Keratinocyte (primary cell): ENCODE measurements at regions not wholly inside any gene's neighbourhood (a gene's known extent, or its start where the extent isn't known, plus 50 kb on each side); places are given as distances from the start of the nearest gene placed in this dataset.

Source experiments
- DNase-seq: peaks from one replicate; pipeline ENCODE4 v3.0.0-alpha.2; 2011; ENCODE audit warnings: low read depth, missing footprints, low spot score
- FAIRE-seq: peaks from 2 replicates; lab custom pipeline; 2011; peaks lifted over from hg19 to GRCh38; lab: Jason Lieb, UNC
- H2AFZ ChIP-seq: 2 replicates; pipeline ENCODE4 v1.6.0; 2012; ENCODE audit warnings: low read length, control low read depth, inconsistent platforms; ENCODE audit not compliant: control insufficient read depth
- H3K27ac ChIP-seq: 2 replicates; pipeline ENCODE4 v1.5.1; 2011; ENCODE audit warnings: low read length; ENCODE audit not compliant: control insufficient read depth, insufficient read depth
- H3K27me3 ChIP-seq: 3 replicates; pipeline ENCODE4 v1.6.0; 2011; ENCODE audit warnings: low read length; ENCODE audit not compliant: control insufficient read depth, insufficient read depth; ENCODE audit errors: extremely low read depth
- H3K36me3 ChIP-seq, 2 experiments: 2 replicates in 1 of 2; 3 replicates in 1 of 2; pipeline ENCODE4 v1.5.1; 2011; ENCODE audit warnings: low read length in 2 of 2, mild to moderate bottlenecking in 1 of 2; ENCODE audit not compliant: control insufficient read depth in 2 of 2, insufficient read depth in 2 of 2; ENCODE audit errors: extremely low read depth in 1 of 2
- H3K4me1 ChIP-seq: 3 replicates; pipeline ENCODE4 v1.5.1; 2011; ENCODE audit warnings: low read length; ENCODE audit not compliant: control insufficient read depth, insufficient read depth; ENCODE audit errors: extremely low read depth
- H3K4me2 ChIP-seq: 3 replicates; pipeline ENCODE4 v1.6.0; 2011; ENCODE audit warnings: low read depth, low read length; ENCODE audit not compliant: control insufficient read depth, insufficient read depth; ENCODE audit errors: extremely low read depth
- H3K4me3 ChIP-seq, 3 experiments: fragments of 200-600 bp in 1 of 3; sonication (generic) in 1 of 3; 2 replicates in 2 of 3; 3 replicates in 1 of 3; pipeline ENCODE4 v1.5.1; 2011 to 2016; ENCODE audit warnings: low read length in 3 of 3, mild to moderate bottlenecking in 3 of 3, control low read depth in 2 of 3, inconsistent platforms in 1 of 3, low read depth in 1 of 3, mixed read lengths in 1 of 3, mixed run types in 1 of 3, moderate library complexity in 1 of 3; ENCODE audit not compliant: control insufficient read depth in 2 of 3, insufficient read depth in 2 of 3; ENCODE audit errors: extremely low read depth in 1 of 3
- H3K79me2 ChIP-seq: 2 replicates; pipeline ENCODE4 v1.6.0; 2012; ENCODE audit warnings: low read length; ENCODE audit not compliant: control insufficient read depth, insufficient read depth
- H3K9ac ChIP-seq: 3 replicates; pipeline ENCODE4 v1.6.0; 2011; ENCODE audit warnings: low read length; ENCODE audit not compliant: control insufficient read depth, insufficient read depth; ENCODE audit errors: extremely low read depth
- H3K9me1 ChIP-seq: 3 replicates; pipeline ENCODE4 v1.6.0; 2011; ENCODE audit warnings: low read length; ENCODE audit not compliant: control insufficient read depth, insufficient read depth; ENCODE audit errors: extremely low read depth
- H3K9me3 ChIP-seq: 2 replicates; pipeline ENCODE4 v1.5.1; 2012; ENCODE audit warnings: low read depth, low read length; ENCODE audit not compliant: control insufficient read depth
- H4K20me1 ChIP-seq: 3 replicates; pipeline ENCODE4 v1.6.0; 2011; ENCODE audit warnings: low read length; ENCODE audit not compliant: control insufficient read depth, insufficient read depth; ENCODE audit errors: extremely low read depth
- EZH2 ChIP-seq: IDR thresholded peaks from one replicate; pipeline ENCODE4 v1.6.1; 2012; ENCODE audit warnings: inconsistent platforms, mild to moderate bottlenecking, low read length, moderate library complexity
- dilution Hi-C: fragments of 300-500 bp; cut with MboI; formaldehyde crosslinking; loops from one replicate; pipeline ENCODE4 v1.7.0; 2020; ENCODE audit warnings: low sequenced_read_pairs; ENCODE audit not compliant: extremely low pct_ligation_motif_present
- TF ChIP-seq, protein P1 (sequence below), 3 experiments: IDR thresholded peaks in 1 of 3; conservative IDR thresholded peaks in 1 of 3; optimal IDR thresholded peaks in 1 of 3; 2 replicates in 2 of 3; 3 replicates in 1 of 3; pipeline versions ENCODE3 to v1.5.1; 2011; ENCODE audit warnings: low read length in 3 of 3, mild to moderate bottlenecking in 3 of 3, moderate library complexity in 2 of 3, control low read depth in 1 of 3, inconsistent platforms in 1 of 3; ENCODE audit not compliant: insufficient read depth in 2 of 3; ENCODE audit errors: extremely low read depth in 1 of 3

GRCh38 chr15:87744815-87745214 is 511.7 kb downstream of the NTRK3 start:
- no peaks in the 10 kb centered on the region for H3K9me1 ChIP-seq
- H3K9me3 ChIP-seq = no peaks in the 10 kb centered on the region
- H4K20me1 ChIP-seq = no peaks in the 10 kb centered on the region
- no peak overlapping the region for H3K9ac ChIP-seq
- DNase-seq (no peak), FAIRE-seq (no peak)
- dilution Hi-C loops = no loop called here
- no peaks in the 10 kb centered on the region for H3K27me3 ChIP-seq
- no peak for TF ChIP-seq EZH2
- TF ChIP-seq, protein P1, sequence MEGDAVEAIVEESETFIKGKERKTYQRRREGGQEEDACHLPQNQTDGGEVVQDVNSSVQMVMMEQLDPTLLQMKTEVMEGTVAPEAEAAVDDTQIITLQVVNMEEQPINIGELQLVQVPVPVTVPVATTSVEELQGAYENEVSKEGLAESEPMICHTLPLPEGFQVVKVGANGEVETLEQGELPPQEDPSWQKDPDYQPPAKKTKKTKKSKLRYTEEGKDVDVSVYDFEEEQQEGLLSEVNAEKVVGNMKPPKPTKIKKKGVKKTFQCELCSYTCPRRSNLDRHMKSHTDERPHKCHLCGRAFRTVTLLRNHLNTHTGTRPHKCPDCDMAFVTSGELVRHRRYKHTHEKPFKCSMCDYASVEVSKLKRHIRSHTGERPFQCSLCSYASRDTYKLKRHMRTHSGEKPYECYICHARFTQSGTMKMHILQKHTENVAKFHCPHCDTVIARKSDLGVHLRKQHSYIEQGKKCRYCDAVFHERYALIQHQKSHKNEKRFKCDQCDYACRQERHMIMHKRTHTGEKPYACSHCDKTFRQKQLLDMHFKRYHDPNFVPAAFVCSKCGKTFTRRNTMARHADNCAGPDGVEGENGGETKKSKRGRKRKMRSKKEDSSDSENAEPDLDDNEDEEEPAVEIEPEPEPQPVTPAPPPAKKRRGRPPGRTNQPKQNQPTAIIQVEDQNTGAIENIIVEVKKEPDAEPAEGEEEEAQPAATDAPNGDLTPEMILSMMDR (optimal IDR thresholded peaks at IDR 0.05 in 1 of 3, IDR thresholded peaks at IDR 0.05 in 1 of 3, conservative IDR thresholded peaks at IDR 0.05 in 1 of 3; ENCODE audit: extremely low read depth in 1 of 3, insufficient read depth in 2 of 3, low read length in 3 of 3) = no peak
- no peak overlapping the region for H2AFZ ChIP-seq
- no peaks in the 10 kb centered on the region for H3K79me2 ChIP-seq
- no peaks in the 10 kb centered on the region for H3K36me3 ChIP-seq
- H3K4me1 ChIP-seq = no peaks in the 10 kb centered on the region
- no peak overlapping the region for H3K4me3 ChIP-seq
- no peak overlapping the region for H3K4me2 ChIP-seq
- H3K27ac ChIP-seq = no peak overlapping the region

DNA sequence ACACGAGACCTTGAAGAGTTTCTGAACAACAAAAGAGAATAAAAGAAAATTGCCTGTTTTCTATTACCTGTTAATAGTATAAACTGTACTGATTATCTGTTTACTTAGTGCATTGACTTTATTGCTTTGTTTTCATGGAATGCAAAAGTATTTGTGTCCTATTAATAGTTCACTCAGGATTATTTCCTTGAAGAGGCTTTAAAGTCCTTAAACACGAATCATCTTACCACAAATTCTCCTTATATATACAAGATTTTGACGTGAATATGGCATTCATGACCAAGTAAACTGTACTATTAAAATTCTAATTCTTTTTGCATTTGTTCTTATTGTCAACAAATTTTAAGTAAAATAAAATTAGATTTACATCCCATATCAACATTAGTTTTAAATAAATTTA is 513.0 kb downstream of the NTRK3 start:
- Histone ChIP-seq H3K9me1 (no peaks in the 10 kb centered on the region), H2AFZ (no peak overlapping the region), H3K27me3 (no peaks in the 10 kb centered on the region), H3K36me3 (no peaks in the 10 kb centered on the region), H4K20me1 (no peaks in the 10 kb centered on the region), H3K9me3 (no peaks in the 10 kb centered on the region), H3K4me3 (no peak overlapping the region), H3K79me2 (no peaks in the 10 kb centered on the region), H3K9ac (no peak overlapping the region), H3K4me1 (no peaks in the 10 kb centered on the region), H3K27ac (no peak overlapping the region), H3K4me2 (no peak overlapping the region)
- DNase-seq = no peak
- no peak for FAIRE-seq
- TF ChIP-seq EZH2 = no peak
- TF ChIP-seq, protein P1 (optimal IDR thresholded peaks at IDR 0.05 in 1 of 3, IDR thresholded peaks at IDR 0.05 in 1 of 3, conservative IDR thresholded peaks at IDR 0.05 in 1 of 3; ENCODE audit: extremely low read depth in 1 of 3, insufficient read depth in 2 of 3, low read length in 3 of 3) = no peak
- dilution Hi-C loops = no loop called here
